NCI-H146 treated with DMSO at 0.1 percent for 48 hours (cell line): ENCODE measurements at regions not wholly inside any gene's neighbourhood (a gene's known extent, or its start where the extent isn't known, plus 50 kb on each side); places are given as distances from the start of the nearest gene placed in this dataset.

Experiments used
- DNase-seq: peaks from one replicate; lab custom pipeline; 2025; ENCODE audit not compliant: unreplicated experiment; lab: John Stamatoyannopoulos, UW

GRCh38 chr18:61047794-61048193 is 285.4 kb upstream of the CDH20 start:
- DNase-seq: no peak

GRCh38 chr18:61057443-61057842 is 275.8 kb upstream of the CDH20 start:
- DNase-seq: no peak

- no peak for DNase-seq
Measured at GRCh38 chr18:61062258-61062657, 271.0 kb upstream of the CDH20 start.

GRCh38 chr18:61064911-61065310 is 268.3 kb upstream of the CDH20 start:
- DNase-seq: peak; percentile 87

- DNase-seq: peak; percentile 93
Measured at GRCh38 chr18:61076986-61077385, 256.2 kb upstream of the CDH20 start.

GRCh38 chr18:61079714-61080113 is 253.5 kb upstream of the CDH20 start:
- DNase-seq: no peak

- no peak for DNase-seq
Measured at GRCh38 chr18:61080954-61081528, 252.2 kb upstream of the CDH20 start.

GRCh38 chr18:61082976-61083630 is 250.1 kb upstream of the CDH20 start:
- no peak for DNase-seq

GRCh38 chr18:61085036-61085435 is 248.2 kb upstream of the CDH20 start:
- DNase-seq: no peak

GRCh38 chr18:61085761-61086160 is 247.5 kb upstream of the CDH20 start:
- peak; percentile 79 for DNase-seq

GRCh38 chr18:61086657-61087056 is 246.6 kb upstream of the CDH20 start:
- DNase-seq: no peak

- no peak for DNase-seq
Measured at GRCh38 chr18:61091379-61091778, 241.9 kb upstream of the CDH20 start.

GRCh38 chr18:61093965-61094364 is 239.3 kb upstream of the CDH20 start:
- peak; percentile 71 for DNase-seq

GRCh38 chr18:61096226-61096625 is 237.0 kb upstream of the CDH20 start:
- peak; percentile 70 for DNase-seq

GRCh38 chr18:61107113-61107512 is 226.1 kb upstream of the CDH20 start:
- no peak for DNase-seq

- no peak for DNase-seq
Measured at GRCh38 chr18:61108706-61109105, 224.5 kb upstream of the CDH20 start.

- DNase-seq: no peak
Measured at GRCh38 chr18:61123309-61123708, 209.9 kb upstream of the CDH20 start.

GRCh38 chr18:61127714-61128467 is 205.3 kb upstream of the CDH20 start:
- DNase-seq: peak; percentile 79

- DNase-seq: no peak
Measured at GRCh38 chr18:61129001-61129400, 204.2 kb upstream of the CDH20 start.

- no peak for DNase-seq
Measured at GRCh38 chr18:61132031-61132430, 201.2 kb upstream of the CDH20 start.

- no peak for DNase-seq
Measured at GRCh38 chr18:61133783-61134182, 199.4 kb upstream of the CDH20 start.

- DNase-seq: no peak
Measured at GRCh38 chr18:61136711-61137251, 196.4 kb upstream of the CDH20 start.
